T-helper 1 cell treated with Interleukin-12 subunit alpha and Interleukin-12 subunit beta and Interleukin-4 antibody, amounts not matched to agents 30 ng/mL and 1 ng/mL, for 36 hours (primary cell): ENCODE measurements at regions not wholly inside any gene's neighbourhood (a gene's known extent, or its start where the extent isn't known, plus 50 kb on each side); places are given as distances from the start of the nearest gene placed in this dataset.

Experiments used
- intact Hi-C: fragments of 100-400 bp; cut with micrococcal nuclease; formaldehyde crosslinking; loops from one replicate; pipeline ENCODE4 v1.15.1; 2024

GRCh38 chr4:135605076-135605475 is 1403.5 kb upstream of the PABPC4L start:
- intact Hi-C loops, result no loop called here

- intact Hi-C loops, result no loop called here
Observed at GRCh38 chr4:135604531-135604930, 1402.9 kb upstream of the PABPC4L start.

- intact Hi-C loops, result no loop called here
Observed at GRCh38 chr4:135601351-135601750, 1399.8 kb upstream of the PABPC4L start.

GRCh38 chr4:135598151-135598550 is 1396.6 kb upstream of the PABPC4L start:
- intact Hi-C loops, result no loop called here

GRCh38 chr4:135594521-135594920 is 1392.9 kb upstream of the PABPC4L start:
- intact Hi-C loops, result no loop called here

GRCh38 chr4:135575041-135575440 is 1373.5 kb upstream of the PABPC4L start:
- intact Hi-C loops, result no loop called here

GRCh38 chr4:135573251-135573650 is 1371.7 kb upstream of the PABPC4L start:
- intact Hi-C loops, result no loop called here

GRCh38 chr4:135564090-135564489 is 1362.5 kb upstream of the PABPC4L start:
- intact Hi-C loops, result no loop called here

GRCh38 chr4:135553213-135553612 is 1351.6 kb upstream of the PABPC4L start:
- intact Hi-C loops, result no loop called here

- intact Hi-C loops, result no loop called here
Observed at GRCh38 chr4:135552131-135552530, 1350.5 kb upstream of the PABPC4L start.

- intact Hi-C loops, result no loop called here
Observed at GRCh38 chr4:135548711-135549110, 1347.1 kb upstream of the PABPC4L start.

- intact Hi-C loops, result no loop called here
Observed at GRCh38 chr4:135545616-135546317, 1344.2 kb upstream of the PABPC4L start.

GRCh38 chr4:135538698-135539097 is 1337.1 kb upstream of the PABPC4L start:
- intact Hi-C loops, result no loop called here

- intact Hi-C loops, result no loop called here
Observed at GRCh38 chr4:135533053-135533452, 1331.5 kb upstream of the PABPC4L start.

- intact Hi-C loops, result no loop called here
Observed at GRCh38 chr4:135532132-135532531, 1330.5 kb upstream of the PABPC4L start.

- intact Hi-C loops, result no loop called here
Observed at GRCh38 chr4:135515295-135515694, 1313.7 kb upstream of the PABPC4L start.

GRCh38 chr4:135510582-135510981 is 1309.0 kb upstream of the PABPC4L start:
- intact Hi-C loops, result no loop called here

- intact Hi-C loops, result no loop called here
Observed at GRCh38 chr4:135508006-135508714, 1306.6 kb upstream of the PABPC4L start.

GRCh38 chr4:135497563-135498152 is 1296.1 kb upstream of the PABPC4L start:
- intact Hi-C loops, result no loop called here

- intact Hi-C loops, result no loop called here
Observed at GRCh38 chr4:135492439-135492838, 1290.8 kb upstream of the PABPC4L start.

- intact Hi-C loops, result no loop called here
Observed at GRCh38 chr4:135485371-135485770, 1283.8 kb upstream of the PABPC4L start.

- intact Hi-C loops, result no loop called here
Observed at GRCh38 chr4:135476272-135476671, 1274.7 kb upstream of the PABPC4L start.

GRCh38 chr4:135464311-135464710 is 1262.7 kb upstream of the PABPC4L start:
- intact Hi-C loops, result no loop called here
